AG04450 (cell line): ENCODE measurements at regions not wholly inside any gene's neighbourhood (a gene's known extent, or its start where the extent isn't known, plus 50 kb on each side); places are given as distances from the start of the nearest gene placed in this dataset.
"Not testable (repeated sequence)": the region's sequence is repeated elsewhere in the genome, so short reads cannot be mapped to it uniquely, and the experiment has no call there.

Experiments used
- CTCF ChIA-PET: fragments of 300-600, 350-600 bp; formaldehyde crosslinking; extraction: SDS; loops from one replicate; lab custom pipeline; 2022; ENCODE audit warnings: antibody characterized with exemption, inconsistent platforms; lab: Charles Lee
- POLR2A ChIA-PET: fragments of 350-600 bp; formaldehyde crosslinking; extraction: SDS; loops from one replicate; lab custom pipeline; 2021; ENCODE audit warnings: antibody characterized with exemption, inconsistent platforms; lab: Yijun Ruan, JAX
- DNase-seq: peaks from one replicate; pipeline ENCODE4 v3.0.0-alpha.2; 2011; ENCODE audit warnings: low read depth, low spot score
- H3K27ac ChIP-seq: one replicate; pipeline ENCODE4 v1.5.1; 2012; ENCODE audit warnings: low read depth, low read length, control low read depth
- H3K27me3 ChIP-seq: one replicate; pipeline ENCODE4 v1.6.0; 2012; ENCODE audit warnings: low read length; ENCODE audit not compliant: control insufficient read depth, insufficient read depth
- H3K4me3 ChIP-seq: 2 replicates; pipeline ENCODE4 v1.5.1; 2011; ENCODE audit warnings: mild to moderate bottlenecking, low read depth, low read length, control low read depth
- H3K9me3 ChIP-seq: 2 replicates; pipeline ENCODE4 v1.5.1; 2012; ENCODE audit warnings: low read length; ENCODE audit not compliant: control insufficient read depth, insufficient read depth
- TF ChIP-seq, protein P1 (sequence below): IDR thresholded peaks from 2 replicates; pipeline ENCODE4 v1.5.1; 2011; ENCODE audit warnings: low read depth, low read length, control low read depth, inconsistent platforms

DNA sequence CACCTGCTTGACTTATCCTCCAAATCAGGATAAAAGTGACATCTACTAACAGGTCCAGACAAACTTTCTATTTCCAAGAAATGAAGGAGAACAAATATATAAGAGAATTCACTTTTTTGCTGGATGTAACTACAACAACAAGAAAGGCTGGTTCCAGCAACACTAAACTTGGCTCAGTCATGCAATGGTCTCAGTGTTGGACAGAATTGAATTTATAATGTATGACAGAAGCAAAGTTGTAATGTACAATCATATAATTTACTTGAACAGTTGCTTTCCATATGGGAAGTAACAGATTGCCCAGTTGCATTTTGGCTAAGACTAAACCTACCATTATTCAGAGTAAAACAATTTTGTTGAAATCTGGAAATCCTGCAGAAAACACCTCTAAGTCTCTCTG lies 183.3 kb upstream of the INTU start:
- Histone ChIP-seq H3K27me3 (no peaks in the 10 kb centered on the region), H3K9me3 (no peaks in the 10 kb centered on the region), H3K27ac (no peak overlapping the region), H3K4me3 (no peak overlapping the region)
- TF ChIP-seq, protein P1, sequence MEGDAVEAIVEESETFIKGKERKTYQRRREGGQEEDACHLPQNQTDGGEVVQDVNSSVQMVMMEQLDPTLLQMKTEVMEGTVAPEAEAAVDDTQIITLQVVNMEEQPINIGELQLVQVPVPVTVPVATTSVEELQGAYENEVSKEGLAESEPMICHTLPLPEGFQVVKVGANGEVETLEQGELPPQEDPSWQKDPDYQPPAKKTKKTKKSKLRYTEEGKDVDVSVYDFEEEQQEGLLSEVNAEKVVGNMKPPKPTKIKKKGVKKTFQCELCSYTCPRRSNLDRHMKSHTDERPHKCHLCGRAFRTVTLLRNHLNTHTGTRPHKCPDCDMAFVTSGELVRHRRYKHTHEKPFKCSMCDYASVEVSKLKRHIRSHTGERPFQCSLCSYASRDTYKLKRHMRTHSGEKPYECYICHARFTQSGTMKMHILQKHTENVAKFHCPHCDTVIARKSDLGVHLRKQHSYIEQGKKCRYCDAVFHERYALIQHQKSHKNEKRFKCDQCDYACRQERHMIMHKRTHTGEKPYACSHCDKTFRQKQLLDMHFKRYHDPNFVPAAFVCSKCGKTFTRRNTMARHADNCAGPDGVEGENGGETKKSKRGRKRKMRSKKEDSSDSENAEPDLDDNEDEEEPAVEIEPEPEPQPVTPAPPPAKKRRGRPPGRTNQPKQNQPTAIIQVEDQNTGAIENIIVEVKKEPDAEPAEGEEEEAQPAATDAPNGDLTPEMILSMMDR = no peak
- no peak for DNase-seq
- CTCF ChIA-PET = no interaction called here
- POLR2A ChIA-PET = no interaction called here

DNA sequence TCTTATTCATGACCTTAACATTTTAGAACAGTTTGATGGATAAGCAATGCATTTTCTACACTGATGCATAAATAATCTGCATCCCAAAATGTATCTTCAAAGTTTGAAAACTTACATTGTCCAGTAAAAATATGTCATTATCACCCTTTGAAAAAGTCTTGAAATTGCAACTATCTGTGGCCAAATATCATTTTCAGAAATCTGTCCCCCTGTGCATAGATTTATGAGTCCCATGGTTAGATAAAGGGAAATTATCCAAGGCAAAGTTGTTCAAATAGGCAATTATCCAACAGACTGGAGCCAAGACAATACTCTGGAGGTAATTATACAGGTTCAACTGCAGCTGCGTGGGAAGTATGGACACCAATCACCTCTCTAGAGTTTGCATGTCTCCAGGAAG lies 182.5 kb upstream of the INTU start:
- ChIA-PET CTCF (no interaction called here), POLR2A (no interaction called here)
- DNase-seq = no peak
- H3K27me3 ChIP-seq = no peaks in the 10 kb centered on the region
- TF ChIP-seq, protein P1 = no peak
- H3K27ac ChIP-seq = no peak overlapping the region
- no peaks in the 10 kb centered on the region for H3K9me3 ChIP-seq
- H3K4me3 ChIP-seq = no peak overlapping the region

DNA sequence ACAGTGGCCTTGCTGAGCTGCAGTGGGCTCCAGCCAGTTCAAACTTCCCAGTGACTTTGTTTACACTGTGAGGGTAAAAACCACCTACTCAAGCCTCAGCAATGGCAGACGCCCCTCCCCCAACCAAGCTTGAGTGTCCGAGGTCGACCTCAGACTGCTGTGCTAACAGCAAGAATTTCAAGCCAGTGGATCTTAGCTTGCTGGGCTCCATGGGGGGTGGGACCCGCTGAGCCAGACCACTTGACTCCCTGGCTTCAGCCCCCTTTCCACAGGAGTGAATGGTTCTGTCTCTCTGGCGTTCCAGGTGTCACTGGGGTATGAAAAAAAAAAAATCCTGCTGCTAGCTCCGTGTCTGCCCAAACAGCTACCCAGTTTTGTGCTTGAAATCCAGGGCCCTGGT lies 168.9 kb upstream of the INTU start:
- ChIA-PET CTCF (no interaction called here), POLR2A (no interaction called here)
- Histone ChIP-seq H3K27ac (no peak overlapping the region), H3K9me3 (no peaks in the 10 kb centered on the region), H3K4me3 (no peak overlapping the region), H3K27me3 (no peaks in the 10 kb centered on the region)
- TF ChIP-seq, protein P1 = no peak
- no peak for DNase-seq

DNA sequence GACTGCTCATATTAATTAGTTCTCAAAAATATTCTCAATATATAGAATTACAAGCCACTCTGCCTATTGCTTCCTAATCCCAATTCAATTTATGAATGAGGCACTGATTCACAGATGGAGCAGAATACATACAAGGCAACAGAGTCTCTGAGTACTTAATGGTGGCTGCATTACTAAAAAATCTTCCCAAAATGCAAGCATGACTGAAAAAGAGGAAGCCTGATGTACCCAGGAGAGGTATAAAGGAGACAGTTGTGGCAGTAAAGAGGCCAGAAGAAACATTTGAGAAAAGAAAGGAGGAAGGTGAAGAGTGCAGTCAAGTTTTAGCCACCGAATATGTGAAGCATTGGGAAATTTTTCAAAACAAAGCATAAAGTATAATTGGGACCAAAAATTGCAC lies 163.2 kb upstream of the INTU start:
- ChIA-PET CTCF (interaction anchor here (2.1 kb wide), 1 partner anchor 9 kb away, joined by 8 read pairs; no protein-coding TSS in a partner anchor), POLR2A (no interaction called here)
- peaks cover 4% of the 10 kb centered on the region; the same call in 1 of the 2 replicates for H3K9me3 ChIP-seq

DNA sequence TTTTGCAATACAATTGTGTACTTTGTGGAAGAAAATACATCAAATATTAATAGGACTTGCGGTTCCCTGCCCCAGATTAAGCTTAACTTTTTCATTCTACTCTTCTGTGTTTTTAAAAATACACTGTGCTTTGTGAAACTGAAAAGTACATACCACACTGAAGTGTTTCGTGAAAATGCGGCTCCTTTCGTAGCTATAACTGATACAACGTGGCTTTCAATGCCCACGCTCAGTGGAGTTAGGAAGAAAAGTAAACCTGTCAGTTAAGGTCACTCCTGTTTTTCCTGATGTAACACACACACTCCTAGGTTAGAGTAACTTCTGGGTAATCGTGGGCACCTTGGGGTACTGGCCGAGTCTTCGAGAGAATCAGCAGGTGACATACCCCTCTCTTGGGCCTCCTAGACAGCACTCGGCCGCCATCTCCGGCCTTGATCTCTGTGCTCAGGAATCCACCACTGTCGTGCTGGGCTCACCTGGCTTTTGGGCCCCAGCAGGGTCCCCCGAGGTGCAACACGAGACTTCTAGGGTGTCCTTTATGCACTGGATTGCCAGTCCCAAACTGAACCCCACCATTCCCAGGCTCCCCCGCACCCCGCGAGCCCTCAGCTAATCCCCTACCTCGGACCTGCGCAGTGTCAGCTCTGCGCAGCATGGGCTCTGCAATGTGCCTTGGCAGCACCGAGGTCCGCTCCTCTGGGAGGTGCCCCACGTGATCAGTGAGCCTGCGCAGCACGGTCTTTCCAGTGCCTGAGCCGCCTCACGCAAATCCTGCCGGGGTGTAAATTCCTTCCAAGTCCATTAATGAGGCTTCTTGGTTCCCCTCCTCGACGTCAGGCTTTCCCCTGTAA lies 162.6 kb upstream of the INTU start:
- Histone ChIP-seq H3K27me3 (no peaks in the 10 kb centered on the region), H3K4me3 (no peak overlapping the region), H3K27ac (no peak overlapping the region), H3K9me3 (peaks cover 4% of the 10 kb centered on the region; the same call in 1 of the 2 replicates)
- CTCF ChIA-PET = interaction anchor here (2.1 kb wide), 1 partner anchor 9 kb away, joined by 8 read pairs; no protein-coding TSS in a partner anchor
- no peak for DNase-seq
- POLR2A ChIA-PET = no interaction called here
- TF ChIP-seq, protein P1 = no peak

More for the DNA sequence above, 163.2 kb upstream of the INTU start:
- H3K4me3 ChIP-seq = no peak overlapping the region
- H3K27me3 ChIP-seq = no peaks in the 10 kb centered on the region
- TF ChIP-seq, protein P1 = no peak
- DNase-seq = no peak
- H3K27ac ChIP-seq = no peak overlapping the region

DNA sequence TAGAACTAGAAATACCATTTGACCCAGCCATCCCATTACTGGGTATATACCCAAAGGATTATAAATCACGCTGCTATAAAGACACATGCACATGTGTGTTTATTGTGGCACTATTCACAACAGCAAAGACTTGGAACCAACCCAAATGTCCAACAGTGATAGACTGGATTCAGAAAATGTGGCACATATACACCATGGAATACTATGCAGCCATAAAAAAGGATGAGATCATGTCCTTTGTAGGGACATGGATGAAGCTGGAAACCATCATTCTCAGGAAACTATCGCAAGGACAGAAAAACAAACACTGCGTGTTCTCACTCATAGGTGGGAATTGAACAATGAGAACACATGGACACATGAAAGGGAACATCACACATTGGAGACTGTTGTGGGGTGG lies 154.5 kb upstream of the INTU start:
- CTCF ChIA-PET = interaction anchor here (0.8 to 1.1 kb wide), 6 partner anchors 9 to 800 kb away, joined by 3 to 8 read pairs (median 6); no protein-coding TSS in a partner anchor
- H3K27ac ChIP-seq, H3K4me3 ChIP-seq, H3K9me3 ChIP-seq, DNase-seq, POLR2A ChIA-PET, H3K27me3 ChIP-seq: not testable (repeated sequence)
